Neural cell (in vitro differentiated cells): ENCODE measurements at regions not wholly inside any gene's neighbourhood (a gene's known extent, or its start where the extent isn't known, plus 50 kb on each side); places are given as distances from the start of the nearest gene placed in this dataset.
A peak's percentile ranks its signal among the peaks of the same experiment; 100 is the strongest.

Experiments used
- H2AFZ ChIP-seq: fragments of 200-600, 300-800 bp; sonication (generic), shearing (Covaris generic); 2 replicates; pipeline ENCODE4 v1.6.0; 2014; ENCODE audit warnings: low read depth, mild to moderate bottlenecking, antibody characterized with exemption, low read length, moderate library complexity
- H3F3A ChIP-seq: fragments of 200-600 bp; shearing (Covaris generic); 2 replicates; pipeline ENCODE4 v1.6.1; 2016; ENCODE audit warnings: mild to moderate bottlenecking, moderate library complexity, mixed read lengths, antibody characterized with exemption, low read length; ENCODE audit not compliant: insufficient read depth, poor library complexity, severe bottlenecking
- H3K27ac ChIP-seq: fragments of 200-600, 300-800 bp; sonication (generic), shearing (Covaris generic); 2 replicates; pipeline ENCODE4 v1.5.1; 2014; ENCODE audit warnings: mild to moderate bottlenecking, low read length, moderate library complexity
- H3K27me3 ChIP-seq: fragments of 300-800, 200-600 bp; sonication (generic), shearing (Covaris generic); 2 replicates; pipeline ENCODE4 v1.6.0; 2014; ENCODE audit warnings: mild to moderate bottlenecking, low read depth, low read length, moderate library complexity; ENCODE audit not compliant: insufficient read depth
- H3K36me3 ChIP-seq: fragments of 300-800, 200-600 bp; sonication (generic), shearing (Covaris generic); 2 replicates; pipeline ENCODE4 v1.5.1; 2014; ENCODE audit warnings: mild to moderate bottlenecking, antibody characterized with exemption, low read length, moderate library complexity; ENCODE audit not compliant: insufficient read depth
- H3K4me2 ChIP-seq: fragments of 300-800, 200-600 bp; sonication (generic), shearing (Covaris generic); 2 replicates; pipeline ENCODE4 v1.6.0; 2014; ENCODE audit warnings: mild to moderate bottlenecking, low read length
- H3K4me3 ChIP-seq: fragments of 300-800, 200-600 bp; sonication (generic), shearing (Covaris generic); 2 replicates; pipeline ENCODE4 v1.5.1; 2014; ENCODE audit warnings: mild to moderate bottlenecking, low read length, moderate library complexity
- H3K79me2 ChIP-seq: fragments of 200-600 bp; shearing (Covaris generic); replicated peaks from 2 replicates; pipeline ENCODE4 v1.6.0; 2014; ENCODE audit warnings: mild to moderate bottlenecking, low read length, moderate library complexity; ENCODE audit not compliant: insufficient read depth
- H3K9ac ChIP-seq: fragments of 300-800, 200-600 bp; sonication (generic), shearing (Covaris generic); 2 replicates; pipeline ENCODE4 v1.6.1; 2016; ENCODE audit warnings: mild to moderate bottlenecking, low read length, mixed read lengths
- H3K9me2 ChIP-seq: fragments of 200-600 bp; shearing (Covaris generic); 2 replicates; pipeline ENCODE4 v1.6.1; 2016; ENCODE audit warnings: mild to moderate bottlenecking, low read length, mixed read lengths; ENCODE audit not compliant: insufficient read depth
- H3K9me3 ChIP-seq: fragments of 200-600, 300-800 bp; sonication (generic), shearing (Covaris generic); 2 replicates; pipeline ENCODE4 v1.6.1; 2016; ENCODE audit warnings: mild to moderate bottlenecking, mixed run types, low read length, moderate library complexity, mixed read lengths
- H4K20me1 ChIP-seq: fragments of 200-600 bp; shearing (Covaris generic); 2 replicates; pipeline ENCODE4 v1.6.1; 2016; ENCODE audit warnings: mild to moderate bottlenecking, mixed run types; ENCODE audit not compliant: insufficient read depth
- EP300 ChIP-seq: fragments of 450-650 bp; conservative IDR thresholded peaks from 2 replicates; pipeline ENCODE4 v1.6.1; 2014; ENCODE audit warnings: antibody characterized with exemption, mild to moderate bottlenecking, moderate library complexity; ENCODE audit not compliant: poor library complexity, severe bottlenecking
- EZH2 ChIP-seq: fragments of 200-600, 300-800 bp; shearing (Covaris generic), sonication (generic); IDR thresholded peaks from 2 replicates; pipeline ENCODE4 v1.6.1; 2014; ENCODE audit warnings: antibody characterized with exemption, low read length, borderline replicate concordance, mild to moderate bottlenecking; ENCODE audit not compliant: insufficient read depth, poor library complexity, severe bottlenecking
- MXI1 ChIP-seq: fragments of 450-650 bp; conservative IDR thresholded peaks from 2 replicates; pipeline ENCODE4 v1.6.1; 2014; ENCODE audit warnings: antibody characterized with exemption, mild to moderate bottlenecking; ENCODE audit not compliant: poor library complexity, severe bottlenecking
- POLR2AphosphoS5 ChIP-seq: IDR thresholded peaks from 2 replicates; pipeline ENCODE4 v1.6.1; 2012
- RAD21 ChIP-seq: fragments of 450-650 bp; conservative IDR thresholded peaks from 2 replicates; pipeline ENCODE4 v1.6.1; 2014; ENCODE audit warnings: antibody characterized with exemption, mild to moderate bottlenecking, moderate library complexity
- REST ChIP-seq: IDR thresholded peaks from 2 replicates; pipeline ENCODE4 v1.6.1; 2012; ENCODE audit warnings: borderline replicate concordance
- SMC3 ChIP-seq: fragments of 450-650 bp; conservative IDR thresholded peaks from 2 replicates; pipeline ENCODE4 v1.6.1; 2014; ENCODE audit warnings: antibody characterized with exemption, mild to moderate bottlenecking, moderate library complexity; ENCODE audit not compliant: poor library complexity
- TAF1 ChIP-seq: IDR thresholded peaks from 2 replicates; pipeline ENCODE4 v1.6.1; 2012; ENCODE audit warnings: low read depth
- TF ChIP-seq, protein P1 (sequence below): fragments of 450-650 bp; IDR thresholded peaks from 2 replicates; pipeline ENCODE4 v1.5.1; 2014; ENCODE audit warnings: antibody characterized with exemption, mild to moderate bottlenecking, moderate library complexity; ENCODE audit not compliant: poor library complexity, severe bottlenecking

DNA sequence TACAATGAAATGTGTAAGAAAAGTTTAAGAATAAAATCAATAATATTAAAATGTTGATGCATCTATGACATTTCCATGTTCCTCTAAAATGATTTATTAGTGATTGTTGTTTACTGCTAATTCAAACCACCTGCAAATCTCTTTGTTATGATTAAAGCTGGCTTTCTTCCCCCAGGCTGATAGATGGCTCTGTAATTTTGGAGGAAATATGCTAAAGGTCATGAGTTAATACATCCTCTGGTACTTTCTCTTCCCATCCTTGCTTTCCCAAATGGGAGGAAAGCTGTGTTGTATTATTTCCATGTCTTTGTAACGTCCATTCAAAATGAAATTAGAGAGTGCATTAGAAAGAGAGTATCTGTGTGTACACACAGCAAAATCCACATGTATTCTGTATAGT lies 139.5 kb upstream of the TMCO5A start:
- Histone ChIP-seq H3K27me3 (no peaks in the 10 kb centered on the region), H3K79me2 (no peaks in the 10 kb centered on the region), H3K4me3 (peak overlapping the region; percentile 19), H4K20me1 (no peaks in the 10 kb centered on the region), H3K9me2 (no peaks in the 10 kb centered on the region), H3K36me3 (no peaks in the 10 kb centered on the region), H3F3A (no peaks in the 10 kb centered on the region), H3K9ac (no peak overlapping the region), H3K27ac (peak overlapping the region; percentile 21), H3K4me2 (no peak overlapping the region), H3K9me3 (no peaks in the 10 kb centered on the region), H2AFZ (no peak overlapping the region)
- TF ChIP-seq REST (no peak), POLR2AphosphoS5 (no peak), TAF1 (no peak), EZH2 (no peak), RAD21 (no peak), MXI1 (no peak), SMC3 (no peak), EP300 (no peak)
- TF ChIP-seq, protein P1, sequence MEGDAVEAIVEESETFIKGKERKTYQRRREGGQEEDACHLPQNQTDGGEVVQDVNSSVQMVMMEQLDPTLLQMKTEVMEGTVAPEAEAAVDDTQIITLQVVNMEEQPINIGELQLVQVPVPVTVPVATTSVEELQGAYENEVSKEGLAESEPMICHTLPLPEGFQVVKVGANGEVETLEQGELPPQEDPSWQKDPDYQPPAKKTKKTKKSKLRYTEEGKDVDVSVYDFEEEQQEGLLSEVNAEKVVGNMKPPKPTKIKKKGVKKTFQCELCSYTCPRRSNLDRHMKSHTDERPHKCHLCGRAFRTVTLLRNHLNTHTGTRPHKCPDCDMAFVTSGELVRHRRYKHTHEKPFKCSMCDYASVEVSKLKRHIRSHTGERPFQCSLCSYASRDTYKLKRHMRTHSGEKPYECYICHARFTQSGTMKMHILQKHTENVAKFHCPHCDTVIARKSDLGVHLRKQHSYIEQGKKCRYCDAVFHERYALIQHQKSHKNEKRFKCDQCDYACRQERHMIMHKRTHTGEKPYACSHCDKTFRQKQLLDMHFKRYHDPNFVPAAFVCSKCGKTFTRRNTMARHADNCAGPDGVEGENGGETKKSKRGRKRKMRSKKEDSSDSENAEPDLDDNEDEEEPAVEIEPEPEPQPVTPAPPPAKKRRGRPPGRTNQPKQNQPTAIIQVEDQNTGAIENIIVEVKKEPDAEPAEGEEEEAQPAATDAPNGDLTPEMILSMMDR, result no peak

GRCh38 chr15:37801529-37801928 lies 132.9 kb upstream of the TMCO5A start:
- H3K27me3 ChIP-seq, result no peaks in the 10 kb centered on the region
- H4K20me1 ChIP-seq, result no peaks in the 10 kb centered on the region
- no peaks in the 10 kb centered on the region for H3K36me3 ChIP-seq
- no peak overlapping the region for H2AFZ ChIP-seq
- no peaks in the 10 kb centered on the region for H3K9me3 ChIP-seq
- no peak overlapping the region for H3K4me3 ChIP-seq
- no peaks in the 10 kb centered on the region for H3K79me2 ChIP-seq
- no peaks in the 10 kb centered on the region for H3F3A ChIP-seq
- H3K9me2 ChIP-seq, result no peaks in the 10 kb centered on the region
- H3K9ac ChIP-seq, result no peak overlapping the region
- no peak overlapping the region for H3K4me2 ChIP-seq
- H3K27ac ChIP-seq, result no peak overlapping the region
- TF ChIP-seq RAD21 (no peak), REST (no peak), TAF1 (no peak), POLR2AphosphoS5 (no peak), MXI1 (no peak), SMC3 (no peak), EZH2 (no peak)
- TF ChIP-seq, protein P1, result no peak
